ENCODE measurements at regions not wholly inside any gene's neighbourhood (a gene's known extent, or its start where the extent isn't known, plus 50 kb on each side); places are given as distances from the start of the nearest gene placed in this dataset.

- BruUV-seq (replicated peaks): no TSS peak
- Histone ChIP-seq H3K9me2 (ENCODE audit: insufficient read depth) (no peaks in the 10 kb centered on the region; the same call in 1 of the 2 replicates), H3K27me3 (ENCODE audit: insufficient read depth, low read depth) (no peaks in the 10 kb centered on the region), H3K4me2 (no peak overlapping the region), H2AFZ (no peak overlapping the region), H3K36me3 (ENCODE audit: low read depth) (no peaks in the 10 kb centered on the region), H3K4me3 (no peak overlapping the region), H3F3A (ENCODE audit: insufficient read depth, low read depth) (no peaks in the 10 kb centered on the region), H3K9me3 (ENCODE audit: insufficient read depth, low read depth) (no peaks in the 10 kb centered on the region), H4K20me1 (ENCODE audit: insufficient read depth) (no peaks in the 10 kb centered on the region), H3K4me1 (replicated peaks; ENCODE audit: insufficient read depth) (no peaks in the 10 kb centered on the region), H3K79me2 (ENCODE audit: low read depth) (no peaks in the 10 kb centered on the region), H3K27ac (no peak overlapping the region)
- no peak for TF ChIP-seq CTCF (conservative IDR thresholded peaks at IDR 0.05)
- no peak for TF ChIP-seq EZH2 (IDR thresholded peaks at IDR 0.05; ENCODE audit: low read depth)
- ChIA-PET CTCF (no interaction called here), POLR2A (ENCODE audit: unreplicated experiment) (no interaction called here)
- DNase-seq: no peak
- intact Hi-C loops (cut with micrococcal nuclease; ENCODE audit: unreplicated experiment): no loop called here
Measured at GRCh38 chr21:14748662-14749061, 202.5 kb upstream of the SAMSN1 start.

GRCh38 chr21:14744368-14744767, 198.3 kb upstream of the SAMSN1 start:
- no peaks in the 10 kb centered on the region; the same call in 1 of the 2 replicates for H3K9me3 ChIP-seq (ENCODE audit: insufficient read depth, low read depth)
- TF ChIP-seq EZH2 (IDR thresholded peaks at IDR 0.05; ENCODE audit: low read depth): no peak
- TF ChIP-seq CTCF (conservative IDR thresholded peaks at IDR 0.05): no peak
- peaks cover 7% of the 10 kb centered on the region; the same call in 1 of the 2 replicates for H3K4me1 ChIP-seq (replicated peaks; ENCODE audit: insufficient read depth)
- intact Hi-C loops (cut with micrococcal nuclease; ENCODE audit: unreplicated experiment): loop anchor here (5.0 kb wide), 1 partner anchor 118 kb away; no protein-coding TSS in a partner anchor
- no peaks in the 10 kb centered on the region for H3K79me2 ChIP-seq (ENCODE audit: low read depth)
- H3K4me2 ChIP-seq: no peak overlapping the region
- H3K4me3 ChIP-seq: no peak overlapping the region
- no peaks in the 10 kb centered on the region for H3F3A ChIP-seq (ENCODE audit: insufficient read depth, low read depth)
- no TSS peak for BruUV-seq (replicated peaks)
- ChIA-PET CTCF (no interaction called here), POLR2A (ENCODE audit: unreplicated experiment) (no interaction called here)
- H4K20me1 ChIP-seq (ENCODE audit: insufficient read depth): no peaks in the 10 kb centered on the region
- H3K9me2 ChIP-seq (ENCODE audit: insufficient read depth): no peaks in the 10 kb centered on the region
- H3K27ac ChIP-seq: no peak overlapping the region
- no peaks in the 10 kb centered on the region for H3K36me3 ChIP-seq (ENCODE audit: low read depth)
- H3K27me3 ChIP-seq (ENCODE audit: insufficient read depth, low read depth): no peaks in the 10 kb centered on the region
- H2AFZ ChIP-seq: no peak overlapping the region
- DNase-seq: no peak

GRCh38 chr21:14742119-14742518, 196.0 kb upstream of the SAMSN1 start:
- H3K4me3 ChIP-seq: no peak overlapping the region
- no peaks in the 10 kb centered on the region; the same call in 1 of the 2 replicates for H3K9me3 ChIP-seq (ENCODE audit: insufficient read depth, low read depth)
- ChIA-PET POLR2A (ENCODE audit: unreplicated experiment) (no interaction called here), CTCF (no interaction called here)
- H3K27ac ChIP-seq: no peak overlapping the region
- no peak overlapping the region for H3K4me2 ChIP-seq
- H3K36me3 ChIP-seq (ENCODE audit: low read depth): no peaks in the 10 kb centered on the region
- no peaks in the 10 kb centered on the region for H3K79me2 ChIP-seq (ENCODE audit: low read depth)
- BruUV-seq (replicated peaks): no TSS peak
- no peaks in the 10 kb centered on the region for H3K27me3 ChIP-seq (ENCODE audit: insufficient read depth, low read depth)
- DNase-seq: no peak
- H2AFZ ChIP-seq: no peak overlapping the region
- no peaks in the 10 kb centered on the region for H3F3A ChIP-seq (ENCODE audit: insufficient read depth, low read depth)
- H3K4me1 ChIP-seq (replicated peaks; ENCODE audit: insufficient read depth): peaks cover 7% of the 10 kb centered on the region; the same call in 1 of the 2 replicates
- TF ChIP-seq EZH2 (IDR thresholded peaks at IDR 0.05; ENCODE audit: low read depth) (no peak), CTCF (conservative IDR thresholded peaks at IDR 0.05) (no peak)
- no peaks in the 10 kb centered on the region for H4K20me1 ChIP-seq (ENCODE audit: insufficient read depth)
- H3K9me2 ChIP-seq (ENCODE audit: insufficient read depth): no peaks in the 10 kb centered on the region
- intact Hi-C loops (cut with micrococcal nuclease; ENCODE audit: unreplicated experiment): loop anchor here (5.0 kb wide), 1 partner anchor 120 kb away; no protein-coding TSS in a partner anchor
